G401 (cell line): ENCODE measurements at regions not wholly inside any gene's neighbourhood (a gene's known extent, or its start where the extent isn't known, plus 50 kb on each side); places are given as distances from the start of the nearest gene placed in this dataset.

ENCODE experiments used
- DNase-seq: peaks from one replicate; pipeline ENCODE4 v3.0.0-alpha.2; 2015; ENCODE audit warnings: low spot score
- in situ Hi-C: cut with HindIII; loops from 2 replicates; pipeline ENCODE4 v1.10.0; 2016; ENCODE audit warnings: low sequenced_read_pairs, mixed read lengths

DNA sequence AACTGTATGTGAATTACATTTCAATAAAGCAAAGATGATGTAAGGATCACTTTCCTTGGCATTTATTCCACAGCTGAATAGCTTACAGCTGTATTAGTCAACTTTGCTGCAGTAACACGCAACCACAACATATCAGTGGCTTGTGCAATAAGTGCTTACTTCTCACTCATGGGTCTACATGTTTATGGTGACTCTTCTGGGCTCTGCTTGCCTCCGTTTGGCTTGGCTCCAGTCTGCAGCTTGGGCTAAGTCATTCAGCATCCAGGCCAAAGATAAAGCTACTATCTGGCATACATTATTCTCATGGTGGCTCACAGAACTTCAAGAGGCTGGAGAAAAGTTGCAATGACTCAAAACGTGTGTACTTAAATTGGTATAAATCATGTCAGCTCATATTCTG, 355.0 kb downstream of the RNF144A start:
- no peak for DNase-seq
- in situ Hi-C loops: no loop called here

DNA sequence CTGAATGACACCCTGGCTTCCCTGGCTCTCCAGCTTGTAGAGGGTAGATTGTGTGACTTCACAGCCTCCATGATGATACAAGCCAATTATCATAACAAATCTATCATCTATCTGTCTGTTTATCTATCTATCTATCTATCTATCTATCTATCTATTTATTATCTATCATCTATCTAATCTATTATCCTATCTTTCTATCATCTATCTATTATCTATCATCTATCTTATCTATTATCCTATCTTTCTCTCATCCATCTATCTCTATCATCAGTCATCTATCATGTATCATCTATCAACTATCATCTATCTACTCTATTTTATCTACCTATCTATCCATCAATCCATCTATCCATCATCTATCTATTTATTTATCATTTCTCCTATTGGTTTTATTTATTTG, 361.8 kb downstream of the RNF144A start:
- in situ Hi-C loops: no loop called here
- DNase-seq: no peak

DNA sequence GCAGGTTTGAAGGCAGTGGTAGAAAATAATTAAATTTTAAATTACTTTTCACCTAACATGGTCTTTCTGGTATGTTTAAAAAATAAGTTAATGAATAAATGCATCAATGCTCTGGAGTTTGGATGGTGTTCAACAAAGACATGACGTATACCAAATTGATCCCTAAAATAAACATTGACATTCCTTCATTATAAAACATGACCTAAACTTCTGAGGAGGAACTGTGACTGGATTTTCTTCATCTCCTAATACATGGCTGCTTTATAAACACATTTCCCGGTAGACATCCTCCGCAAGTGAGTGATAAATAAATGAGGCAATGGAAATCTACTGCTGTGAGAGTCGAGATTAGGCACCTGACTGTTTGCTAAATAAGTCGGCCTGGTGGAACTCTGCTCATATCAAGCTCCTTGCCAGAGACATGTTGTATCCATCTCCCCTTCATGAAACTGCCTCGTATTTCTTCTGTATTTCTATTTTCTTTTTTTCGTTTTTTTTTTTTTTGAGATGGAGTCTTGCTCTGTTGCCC, 362.3 kb downstream of the RNF144A start:
- in situ Hi-C loops: no loop called here
- no peak for DNase-seq

DNA sequence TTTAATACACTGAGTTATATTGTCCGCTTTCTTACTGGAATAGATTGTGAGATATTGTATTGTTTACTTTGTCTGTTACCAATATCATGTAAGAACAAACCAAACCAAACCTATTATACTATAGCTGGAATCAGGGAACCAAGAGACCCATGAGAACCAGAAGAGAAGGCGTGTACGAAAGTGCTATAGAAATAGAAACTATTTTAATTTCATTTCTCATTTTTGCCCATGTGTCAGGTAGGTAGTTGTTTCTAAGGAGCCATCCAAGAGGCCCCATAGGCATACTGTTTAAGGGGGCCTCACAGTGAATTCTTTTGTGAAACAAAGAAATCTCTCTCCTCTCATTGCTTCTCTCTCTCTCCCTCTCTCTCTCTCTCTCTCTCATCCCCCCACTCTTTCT, 363.6 kb downstream of the RNF144A start:
- in situ Hi-C loops: no loop called here
- no peak for DNase-seq

DNA sequence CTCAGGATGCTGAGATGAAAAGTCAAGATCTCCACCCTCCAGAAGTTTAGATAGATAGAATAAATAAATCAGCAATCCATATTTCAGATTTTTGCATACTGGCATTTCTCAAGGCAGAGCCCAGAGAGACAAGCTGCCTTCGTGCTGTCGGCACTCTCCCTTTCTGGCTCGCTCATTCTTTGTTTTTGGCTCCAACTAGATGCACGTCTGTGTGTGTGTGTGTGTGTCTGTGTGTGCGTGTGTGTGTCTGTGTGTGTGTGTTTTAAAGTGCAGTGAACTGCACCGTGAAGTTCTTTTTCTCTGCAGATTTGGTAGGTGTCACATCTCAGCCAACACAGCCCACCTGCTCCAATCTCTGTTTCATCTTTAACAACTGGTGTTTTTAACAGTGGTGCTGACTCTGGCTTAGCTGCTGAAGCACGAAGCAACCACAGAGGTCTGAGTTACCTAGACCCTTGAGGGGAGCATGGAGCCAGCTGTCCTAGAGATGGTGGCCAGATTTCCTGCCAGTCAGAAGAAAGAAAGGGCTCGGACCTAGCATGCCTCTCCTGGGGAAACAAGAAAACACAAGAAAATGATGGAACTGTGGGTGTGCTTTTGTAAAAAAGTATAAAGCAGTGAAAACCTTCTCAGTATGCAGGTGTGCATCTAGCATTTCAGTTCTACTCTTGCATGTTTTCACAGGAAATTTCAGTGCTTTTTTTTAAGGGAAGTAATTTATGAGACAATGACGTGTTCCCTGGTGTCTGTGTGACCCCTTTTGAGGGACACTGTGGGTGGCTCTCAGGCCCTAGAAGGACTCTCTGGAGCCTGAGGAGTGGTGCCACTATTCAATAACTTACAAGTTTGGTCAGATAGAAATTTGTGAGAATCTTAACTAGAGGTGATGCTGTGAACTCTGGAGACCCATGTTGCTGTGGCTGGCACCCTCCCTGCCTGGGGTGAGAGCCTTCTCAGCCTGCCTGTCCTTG, 364.3 kb downstream of the RNF144A start:
- peak; percentile 30 for DNase-seq
- in situ Hi-C loops: no loop called here

DNA sequence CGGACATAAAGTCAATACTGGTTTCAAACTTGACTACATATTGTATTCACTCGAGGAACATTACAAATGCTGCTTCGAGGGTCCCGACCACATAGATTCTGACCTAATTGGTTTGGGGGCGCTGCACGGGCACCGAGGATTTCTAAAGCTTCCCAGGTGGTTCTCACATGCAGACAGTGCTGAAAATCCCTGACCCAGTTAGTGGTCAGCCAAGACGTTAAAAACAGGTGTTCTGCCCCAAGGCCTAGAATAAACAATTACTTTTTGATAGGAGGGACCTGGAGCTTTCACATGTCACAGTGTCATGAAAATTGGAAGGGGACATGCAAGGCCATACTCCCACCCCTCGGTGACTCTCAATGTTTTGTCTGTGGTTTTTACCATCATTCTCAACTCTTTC, 368.9 kb downstream of the RNF144A start:
- in situ Hi-C loops: no loop called here
- no peak for DNase-seq

DNA sequence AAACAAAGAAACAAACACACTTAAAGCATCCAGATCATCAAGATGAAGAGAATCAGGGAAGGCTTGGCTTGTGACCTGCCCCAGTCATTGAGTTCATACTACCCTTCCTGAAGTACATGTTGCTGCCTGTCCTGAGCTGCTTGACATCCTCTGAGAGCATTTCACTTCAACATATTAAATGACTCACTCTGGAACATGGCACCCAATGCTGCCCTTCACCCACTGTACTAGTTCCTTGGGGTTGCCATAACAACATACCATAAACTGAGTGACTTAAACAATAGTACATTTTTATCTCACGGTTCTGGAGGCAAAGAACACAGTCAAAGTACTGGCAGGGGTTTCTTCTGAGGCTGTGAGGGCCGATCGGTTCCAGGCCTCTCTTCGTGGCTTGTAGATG, 371.3 kb downstream of the RNF144A start:
- DNase-seq: no peak
- in situ Hi-C loops: no loop called here

DNA sequence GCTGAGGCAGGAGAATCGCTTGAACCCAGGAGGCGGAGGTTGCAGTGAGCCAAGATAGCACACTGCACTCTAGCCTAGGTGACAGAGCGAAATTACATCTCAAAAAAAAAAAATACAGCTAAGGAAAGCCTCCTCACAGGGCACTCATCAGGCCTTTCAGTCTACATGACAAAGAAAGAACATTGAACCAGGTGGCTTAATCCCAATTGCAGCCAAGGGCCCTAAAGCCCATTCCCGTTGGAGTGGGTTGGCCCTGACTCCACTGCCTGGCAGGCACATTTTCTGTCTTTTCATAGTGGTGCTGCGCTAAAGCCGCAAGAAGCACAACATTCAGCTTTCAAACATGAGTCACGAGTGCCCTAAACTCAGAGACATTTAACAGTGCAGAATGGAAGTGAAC, 372.5 kb downstream of the RNF144A start:
- in situ Hi-C loops: no loop called here
- no peak for DNase-seq

DNA sequence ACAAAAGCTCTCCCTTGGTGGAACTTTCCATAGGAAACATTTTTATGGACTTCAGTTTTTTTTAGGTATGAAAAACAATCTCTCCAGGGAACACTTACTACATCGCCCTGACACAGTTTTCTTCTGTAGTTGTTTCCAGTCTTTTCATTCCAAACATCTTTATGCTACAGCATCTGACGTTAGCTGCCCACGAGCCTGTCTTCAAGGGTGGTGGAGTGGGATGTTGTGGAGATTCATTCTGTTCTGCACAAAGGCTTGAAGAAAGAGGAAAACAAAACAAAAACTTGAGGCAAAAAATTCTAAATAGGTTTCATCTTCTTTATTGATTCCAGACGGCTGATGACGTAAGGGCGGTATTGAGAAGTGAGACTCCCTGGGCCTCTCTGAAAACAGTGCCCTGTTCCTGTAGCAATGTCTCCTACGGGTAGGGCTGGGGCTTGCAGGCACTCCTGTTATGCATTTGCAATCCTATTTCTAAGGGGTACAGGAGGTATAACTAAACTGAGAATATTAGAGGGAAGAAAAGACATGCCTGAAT, 375.0 kb downstream of the RNF144A start:
- DNase-seq: no peak
- in situ Hi-C loops: no loop called here

DNA sequence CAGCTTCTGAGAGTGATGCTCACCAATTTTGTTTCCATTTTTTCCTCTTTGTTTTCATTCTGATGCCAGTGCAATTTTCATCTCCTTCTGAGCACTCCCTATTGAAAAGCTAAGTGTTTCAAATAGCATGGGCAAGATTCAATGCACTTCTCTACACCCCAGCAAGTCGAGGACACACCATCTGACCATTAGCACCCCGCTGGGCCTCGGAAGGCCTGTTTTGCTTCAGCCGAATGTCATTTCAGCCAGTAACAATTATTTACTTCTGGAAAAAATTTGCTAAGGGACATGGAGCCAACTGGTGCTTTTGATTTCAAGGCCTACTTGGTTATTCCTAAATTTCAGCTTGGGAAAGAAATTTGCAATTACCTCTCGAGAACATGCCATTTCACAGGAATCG, 392.4 kb downstream of the RNF144A start:
- peak; percentile 71 for DNase-seq
- in situ Hi-C loops: no loop called here

DNA sequence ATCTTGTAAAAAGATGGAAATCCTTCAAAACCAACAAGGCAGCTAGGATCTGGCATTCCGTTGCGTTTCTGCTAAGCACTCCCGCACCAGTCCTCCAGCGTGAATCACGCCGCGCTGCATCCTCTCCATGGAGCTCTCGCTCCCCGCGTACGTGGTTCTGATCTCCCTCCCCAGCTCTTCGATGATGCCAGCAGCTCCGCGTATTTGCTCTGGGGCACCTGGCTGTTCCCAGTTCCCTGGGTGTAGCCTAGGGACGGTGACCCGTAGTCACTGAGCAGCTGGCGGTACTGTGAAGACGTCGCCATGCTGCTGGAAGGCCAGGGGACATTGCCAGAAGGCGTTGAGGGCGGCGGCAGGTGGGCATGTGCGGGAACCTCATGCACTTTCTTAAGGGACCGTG, 407.5 kb downstream of the RNF144A start:
- DNase-seq: no peak
- in situ Hi-C loops: no loop called here

DNA sequence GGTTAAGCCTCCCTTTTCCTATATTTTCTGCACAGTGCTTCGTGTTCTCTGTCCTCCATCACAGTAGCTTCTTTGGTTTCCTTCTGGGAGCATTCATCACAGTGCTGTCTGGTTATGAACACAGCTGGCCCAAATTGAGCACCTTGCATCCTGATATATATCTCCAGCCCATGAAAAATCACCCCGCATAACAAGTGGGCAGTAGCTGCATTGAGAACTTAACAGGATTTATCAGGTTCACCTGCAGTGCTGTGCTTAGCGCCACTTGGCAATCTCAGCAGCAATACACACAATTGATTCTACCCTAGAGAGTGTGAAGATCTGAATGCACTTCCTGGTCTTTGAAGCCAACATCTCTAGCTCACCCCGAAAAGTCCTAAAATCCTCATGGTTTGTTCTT, 408.0 kb downstream of the RNF144A start:
- in situ Hi-C loops: no loop called here

DNA sequence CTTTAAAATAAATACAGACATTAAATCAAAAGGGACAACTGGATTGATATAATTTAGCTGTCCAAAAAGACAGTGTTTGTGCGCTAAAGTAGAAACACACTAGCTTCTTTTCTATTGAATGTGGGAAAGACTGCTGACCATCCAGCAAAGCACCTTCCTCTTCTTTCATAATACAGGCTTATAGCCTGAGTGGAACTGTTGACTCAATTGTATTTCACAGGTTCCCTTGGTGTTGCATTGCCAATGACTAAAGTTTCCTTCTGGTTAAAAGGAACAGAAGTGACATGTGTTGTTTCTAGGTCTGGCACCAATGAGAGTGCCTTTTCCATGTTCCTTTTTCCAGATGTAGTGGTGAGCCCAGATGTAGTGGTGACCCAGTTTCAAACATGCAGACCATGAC, 412.3 kb downstream of the RNF144A start:
- DNase-seq: no peak
- in situ Hi-C loops: no loop called here

More for the DNA sequence above, 408.0 kb downstream of the RNF144A start:
- DNase-seq: no peak

DNA sequence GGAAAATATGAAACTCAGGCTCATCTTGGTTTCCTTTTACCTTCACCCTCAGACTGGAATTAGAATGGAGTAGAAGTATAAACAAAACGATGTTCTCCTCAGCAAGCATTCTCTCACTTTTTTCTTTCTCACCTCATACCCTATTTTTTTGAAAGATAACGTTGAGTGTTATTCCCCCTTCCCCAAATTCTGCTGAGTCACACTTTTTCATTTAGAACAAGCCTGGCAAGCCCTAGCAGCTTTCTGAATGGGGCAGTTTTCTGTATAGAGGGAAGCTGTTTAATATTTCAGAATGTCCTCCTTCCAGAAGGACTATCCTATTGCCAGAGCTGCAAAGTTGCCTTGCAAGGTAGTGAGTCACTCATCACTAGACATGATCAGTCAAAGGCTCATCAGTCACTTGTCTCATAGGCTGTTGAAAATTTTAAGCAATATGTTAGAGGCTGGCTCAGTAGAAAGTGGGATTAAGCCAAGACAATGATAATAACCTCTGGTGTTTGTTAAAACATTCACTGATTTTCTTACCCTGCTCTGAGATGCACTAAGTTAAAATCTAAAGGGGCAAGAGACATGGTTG, 416.1 kb downstream of the RNF144A start:
- DNase-seq: no peak
- in situ Hi-C loops: no loop called here

DNA sequence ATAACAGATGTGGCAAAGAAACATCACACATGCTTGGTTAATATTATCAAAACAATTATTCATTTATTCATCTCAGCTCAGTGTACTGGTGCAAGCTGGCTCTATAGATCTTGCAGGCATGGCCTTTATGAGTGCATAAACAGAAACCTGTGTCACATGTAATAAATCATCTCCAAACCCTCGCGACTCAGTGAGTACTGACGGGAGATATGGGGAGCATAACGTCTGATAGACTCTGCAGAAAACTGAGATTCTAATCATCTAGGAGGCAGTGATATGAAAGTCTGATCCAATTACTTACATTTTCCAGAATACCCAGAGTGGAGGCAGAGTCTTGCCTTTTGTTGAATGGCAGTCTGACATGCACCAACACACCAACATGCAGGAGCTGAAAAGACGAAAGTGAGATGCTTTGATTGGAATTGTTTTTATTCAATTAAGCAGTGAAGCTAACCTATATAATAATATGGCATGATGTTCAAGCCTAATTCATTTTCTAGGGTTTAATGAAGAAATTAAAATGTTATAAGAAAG, 416.8 kb downstream of the RNF144A start:
- in situ Hi-C loops: no loop called here
- no peak for DNase-seq

DNA sequence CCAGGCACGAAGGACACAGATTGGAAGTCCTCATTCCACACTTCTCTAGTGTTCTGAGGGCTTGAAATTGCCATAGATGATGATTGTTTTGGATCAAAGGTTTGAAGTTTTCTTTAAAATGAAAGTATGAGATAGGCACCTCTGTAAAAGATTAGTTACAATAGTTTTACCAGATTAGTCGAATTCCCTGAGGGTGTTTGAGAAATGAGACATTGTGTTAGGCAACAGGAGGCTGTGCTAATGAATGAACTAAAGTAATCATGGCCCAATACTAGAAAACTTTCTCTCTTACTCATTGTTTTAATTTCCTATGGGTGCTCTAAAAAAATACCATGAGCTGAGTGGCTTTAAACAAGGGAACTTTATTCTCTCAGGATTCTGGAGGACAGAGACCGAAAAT, 421.7 kb downstream of the RNF144A start:
- in situ Hi-C loops: no loop called here
- no peak for DNase-seq

DNA sequence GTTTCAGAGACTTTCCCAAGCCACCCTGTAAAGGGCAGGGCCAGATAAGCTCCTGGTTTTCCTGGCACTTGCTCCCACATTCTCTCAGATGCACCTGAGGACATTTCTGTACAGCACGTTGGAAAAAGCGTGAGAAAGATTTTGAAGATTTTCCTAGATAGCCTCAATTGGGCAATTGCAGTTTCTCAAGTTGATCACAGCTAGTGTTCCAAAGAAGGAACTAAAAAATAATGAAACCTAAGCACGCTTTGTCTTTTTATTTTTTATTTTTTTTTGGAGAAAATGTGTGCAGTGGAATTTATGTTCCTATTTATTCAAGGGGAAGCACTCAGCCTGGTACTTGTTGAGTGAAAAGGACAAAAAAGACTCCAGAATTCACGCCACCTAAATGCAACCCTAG, 429.1 kb downstream of the RNF144A start:
- no peak for DNase-seq
- in situ Hi-C loops: no loop called here

DNA sequence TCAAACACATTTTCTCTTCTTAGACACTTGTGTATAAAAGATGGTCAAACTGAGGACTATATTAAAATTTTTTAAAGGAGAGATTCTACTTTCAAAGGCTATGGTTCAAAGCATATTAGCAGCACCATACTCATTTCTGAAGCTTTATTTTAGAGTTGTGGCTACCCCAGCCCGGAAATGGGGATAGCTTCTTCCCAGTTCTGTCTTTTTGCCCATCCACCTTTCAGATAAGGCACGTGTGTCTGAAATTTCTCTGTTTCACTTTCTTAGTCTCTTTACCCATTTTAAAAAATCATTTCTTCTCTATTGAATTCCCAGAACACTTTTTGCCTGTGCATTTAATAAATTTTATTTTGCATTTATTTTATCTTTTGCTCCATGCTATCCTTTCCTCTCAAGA, 431.5 kb downstream of the RNF144A start:
- no peak for DNase-seq
- in situ Hi-C loops: no loop called here

DNA sequence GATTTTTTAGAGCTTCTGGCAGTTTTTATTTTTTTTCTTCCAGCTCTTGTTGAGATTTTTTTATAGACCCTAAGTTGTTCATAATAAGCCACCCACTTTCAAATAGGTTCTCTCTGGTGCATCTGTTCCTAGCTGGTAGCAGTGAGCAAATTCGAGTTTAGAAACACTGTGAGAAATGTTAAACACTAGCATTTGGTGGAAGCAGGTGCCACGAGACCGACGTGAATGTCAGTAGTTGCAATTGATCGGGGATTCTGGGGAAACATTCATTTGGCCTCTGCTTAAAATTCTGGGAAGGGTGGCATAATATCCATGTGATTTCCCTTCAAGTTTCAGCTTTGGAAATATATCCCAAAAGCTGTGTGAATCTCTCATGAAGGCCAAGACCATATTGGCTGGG, 435.0 kb downstream of the RNF144A start:
- no peak for DNase-seq
- in situ Hi-C loops: no loop called here

DNA sequence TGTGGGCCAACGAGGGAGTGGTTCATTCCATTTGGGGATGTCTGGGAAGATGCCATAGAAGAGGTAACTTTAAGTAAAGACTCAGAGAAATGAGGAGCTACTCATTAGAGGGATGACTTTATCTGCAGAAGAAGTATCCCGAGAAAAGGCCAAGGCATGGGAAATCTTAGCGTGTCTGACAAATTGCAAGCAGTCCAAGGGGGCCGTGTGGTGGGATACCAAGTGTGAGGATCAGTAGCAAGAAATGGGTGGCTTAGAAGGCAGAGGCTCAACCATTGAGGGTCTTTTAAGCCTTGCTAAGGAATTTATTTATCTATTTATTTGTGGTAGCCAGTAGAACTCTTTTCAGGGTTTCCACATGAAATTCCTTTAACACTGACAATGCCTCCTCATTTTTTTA, 436.4 kb downstream of the RNF144A start:
- in situ Hi-C loops: no loop called here
- no peak for DNase-seq
